AG04450 (cell line): ENCODE measurements at regions not wholly inside any gene's neighbourhood (a gene's known extent, or its start where the extent isn't known, plus 50 kb on each side); places are given as distances from the start of the nearest gene placed in this dataset.

Source experiments
- CTCF ChIA-PET: fragments of 300-600, 350-600 bp; formaldehyde crosslinking; extraction: SDS; loops from one replicate; lab custom pipeline; 2022; ENCODE audit warnings: antibody characterized with exemption, inconsistent platforms; lab: Charles Lee
- POLR2A ChIA-PET: fragments of 350-600 bp; formaldehyde crosslinking; extraction: SDS; loops from one replicate; lab custom pipeline; 2021; ENCODE audit warnings: antibody characterized with exemption, inconsistent platforms; lab: Yijun Ruan, JAX
- DNase-seq: peaks from one replicate; pipeline ENCODE4 v3.0.0-alpha.2; 2011; ENCODE audit warnings: low read depth, low spot score
- H3K27ac ChIP-seq: one replicate; pipeline ENCODE4 v1.5.1; 2012; ENCODE audit warnings: low read depth, low read length, control low read depth
- H3K27me3 ChIP-seq: one replicate; pipeline ENCODE4 v1.6.0; 2012; ENCODE audit warnings: low read length; ENCODE audit not compliant: control insufficient read depth, insufficient read depth
- H3K4me3 ChIP-seq: 2 replicates; pipeline ENCODE4 v1.5.1; 2011; ENCODE audit warnings: mild to moderate bottlenecking, low read depth, low read length, control low read depth
- H3K9me3 ChIP-seq: 2 replicates; pipeline ENCODE4 v1.5.1; 2012; ENCODE audit warnings: low read length; ENCODE audit not compliant: control insufficient read depth, insufficient read depth
- CTCF ChIP-seq: IDR thresholded peaks from 2 replicates; pipeline ENCODE4 v1.5.1; 2011; ENCODE audit warnings: low read depth, low read length, control low read depth, inconsistent platforms

- POLR2A ChIA-PET, result no interaction called here
- Histone ChIP-seq H3K4me3 (no peak overlapping the region), H3K27me3 (no peaks in the 10 kb centered on the region), H3K9me3 (no peaks in the 10 kb centered on the region), H3K27ac (no peak overlapping the region)
- TF ChIP-seq CTCF, result no peak
- no peak for DNase-seq
- CTCF ChIA-PET, result no interaction called here
These were observed 352.8 kb upstream of the SYNCRIP start for GRCh38 chr6:85995339-85996033.

- no peak for DNase-seq
- CTCF ChIA-PET, result interaction anchor here (0.6 kb wide), 1 partner anchor 204 kb away, joined by 5 read pairs; no protein-coding TSS in a partner anchor
These were observed 344.0 kb upstream of the SYNCRIP start for GRCh38 chr6:85986681-85987080.

GRCh38 chr6:85983032-85983659 is 340.5 kb upstream of the SYNCRIP start:
- CTCF ChIA-PET, result no interaction called here
- POLR2A ChIA-PET, result no interaction called here
- DNase-seq, result no peak

More at GRCh38 chr6:85986681-85987080, 344.0 kb upstream of the SYNCRIP start:
- H3K27me3 ChIP-seq, result no peaks in the 10 kb centered on the region
- H3K9me3 ChIP-seq, result peaks cover 8% of the 10 kb centered on the region; the same call in 1 of the 2 replicates
- no peak overlapping the region for H3K27ac ChIP-seq
- POLR2A ChIA-PET, result no interaction called here
- no peak overlapping the region for H3K4me3 ChIP-seq
- no peak for TF ChIP-seq CTCF

GRCh38 chr6:85977661-85978060 is 335.0 kb upstream of the SYNCRIP start:
- no peaks in the 10 kb centered on the region for H3K9me3 ChIP-seq
- H3K4me3 ChIP-seq, result no peak overlapping the region
- CTCF ChIA-PET, result no interaction called here
- no peak for TF ChIP-seq CTCF
- POLR2A ChIA-PET, result no interaction called here
- H3K27ac ChIP-seq, result no peak overlapping the region
- no peaks in the 10 kb centered on the region for H3K27me3 ChIP-seq
- no peak for DNase-seq

More at GRCh38 chr6:85983032-85983659, 340.5 kb upstream of the SYNCRIP start:
- TF ChIP-seq CTCF, result no peak
- Histone ChIP-seq H3K9me3 (peaks cover 6% of the 10 kb centered on the region; the same call in 1 of the 2 replicates), H3K4me3 (no peak overlapping the region), H3K27ac (no peak overlapping the region), H3K27me3 (no peaks in the 10 kb centered on the region)

GRCh38 chr6:85975957-85976356 is 333.3 kb upstream of the SYNCRIP start:
- Histone ChIP-seq H3K9me3 (no peaks in the 10 kb centered on the region), H3K27me3 (no peaks in the 10 kb centered on the region), H3K27ac (no peak overlapping the region), H3K4me3 (no peak overlapping the region)
- CTCF ChIA-PET, result no interaction called here
- no peak for TF ChIP-seq CTCF
- POLR2A ChIA-PET, result no interaction called here
- no peak for DNase-seq
